MCF 10A (cell line): ENCODE measurements at regions not wholly inside any gene's neighbourhood (a gene's known extent, or its start where the extent isn't known, plus 50 kb on each side); places are given as distances from the start of the nearest gene placed in this dataset.

ENCODE experiments used
- BruUV-seq: library from RNA; stranded (reverse); fragments of 400-500 nt; replicated peaks from 2 replicates; lab custom pipeline; 2021; lab: Mats Ljungman, UMichigan
- CTCF ChIA-PET: fragments of 300-600 bp; sonication (Branson Sonifier 250); formaldehyde crosslinking; extraction: SDS; loops from one replicate; lab custom pipeline; 2021; ENCODE audit warnings: antibody characterized with exemption, inconsistent platforms; lab: Yijun Ruan, JAX
- POLR2A ChIA-PET: fragments of 300-600, 350-650 bp; sonication (Branson Sonifier 250); formaldehyde crosslinking; extraction: SDS; loops from one replicate; lab custom pipeline; 2020; ENCODE audit warnings: antibody characterized with exemption, inconsistent platforms; lab: Yijun Ruan, JAX
- DNase-seq: peaks from one replicate; pipeline ENCODE4 v3.0.0-alpha.2; 2018; ENCODE audit not compliant: unreplicated experiment
- H3K27ac Mint-ChIP-seq: one replicate; pipeline ENCODE4 v1.8.0; 2022; ENCODE audit warnings: mild to moderate bottlenecking, low read depth, mixed read lengths; ENCODE audit not compliant: unreplicated experiment
- H3K27me3 Mint-ChIP-seq: one replicate; pipeline ENCODE4 v1.8.0; 2022; ENCODE audit warnings: mixed read lengths; ENCODE audit not compliant: insufficient read depth, unreplicated experiment
- H3K36me3 Mint-ChIP-seq: one replicate; pipeline ENCODE4 v1.8.0; 2022; ENCODE audit warnings: mild to moderate bottlenecking, moderate library complexity, mixed read lengths; ENCODE audit not compliant: insufficient read depth, unreplicated experiment
- H3K4me1 Mint-ChIP-seq: one replicate; pipeline ENCODE4 v1.8.0; 2022; ENCODE audit warnings: mixed read lengths; ENCODE audit not compliant: insufficient read depth, unreplicated experiment
- H3K4me3 Mint-ChIP-seq: one replicate; pipeline ENCODE4 v1.8.0; 2022; ENCODE audit warnings: mild to moderate bottlenecking, moderate library complexity, mixed read lengths; ENCODE audit not compliant: unreplicated experiment
- H3K9me3 Mint-ChIP-seq: one replicate; pipeline ENCODE4 v1.8.0; 2022; ENCODE audit warnings: mixed read lengths; ENCODE audit not compliant: unreplicated experiment
- intact Hi-C: fragments of 100-400 bp; cut with micrococcal nuclease; formaldehyde crosslinking; loops from 2 replicates; pipeline ENCODE4 v1.14.1; 2022
- TF ChIP-seq, protein P1 (sequence below): fragments of 200-600 bp; IDR thresholded peaks from one replicate; pipeline ENCODE4 v1.8.0; 2022; ENCODE audit warnings: antibody characterized with exemption, mild to moderate bottlenecking; ENCODE audit not compliant: unreplicated experiment

DNA sequence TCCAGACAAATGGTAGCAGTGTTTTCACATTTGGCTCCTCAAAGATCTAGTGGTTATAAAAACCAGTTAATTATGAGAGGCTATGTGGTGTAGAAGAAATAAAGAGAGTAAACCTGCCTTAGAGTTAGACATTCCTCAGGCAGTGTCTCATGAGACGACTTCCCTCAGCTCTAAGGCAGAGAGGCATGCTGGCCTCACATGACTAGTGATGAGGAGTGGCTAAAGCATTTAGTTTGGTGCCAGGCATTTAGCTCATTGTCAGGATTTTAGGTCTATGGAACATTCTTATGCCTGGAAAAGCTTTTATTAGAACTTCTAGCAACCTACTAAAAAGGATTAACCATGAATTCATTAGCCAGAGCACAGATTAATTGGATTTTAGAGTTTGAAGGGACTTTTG, 90.3 kb downstream of the RPRM start:
- H3K4me3 Mint-ChIP-seq, result no peak overlapping the region
- POLR2A ChIA-PET, result no interaction called here

DNA sequence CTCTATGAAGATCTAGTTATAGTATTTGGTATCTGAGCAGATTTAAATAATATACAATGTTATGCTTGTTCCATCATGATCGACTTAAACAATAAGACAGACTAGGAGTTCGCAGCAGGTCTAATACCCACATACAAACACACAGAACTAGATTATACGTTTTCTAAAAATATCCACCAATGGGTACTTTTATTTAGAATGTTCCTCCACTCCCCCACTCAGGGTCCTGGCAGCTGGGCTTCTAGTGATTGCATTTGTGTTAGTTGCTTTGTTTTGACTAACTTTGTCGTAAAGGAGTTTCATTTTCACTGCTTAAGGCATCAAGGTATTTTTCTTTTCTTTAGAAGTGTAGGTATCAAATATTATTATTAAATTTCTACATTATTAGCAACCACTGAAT, 91.4 kb downstream of the RPRM start:
- BruUV-seq, result no TSS peak
- intact Hi-C loops, result no loop called here
- H3K27ac Mint-ChIP-seq, result no peak overlapping the region
- DNase-seq, result no peak
- H3K27me3 Mint-ChIP-seq, result no peaks in the 10 kb centered on the region
- CTCF ChIA-PET, result interaction anchor here (0.8 kb wide), 1 partner anchor 30 kb away, joined by 3 read pairs; no protein-coding TSS in a partner anchor
- no peaks in the 10 kb centered on the region for H3K36me3 Mint-ChIP-seq
- POLR2A ChIA-PET, result interaction anchor here (1.1 kb wide), 1 partner anchor 18 kb away, joined by 5 read pairs; no protein-coding TSS in a partner anchor
- TF ChIP-seq, protein P1, sequence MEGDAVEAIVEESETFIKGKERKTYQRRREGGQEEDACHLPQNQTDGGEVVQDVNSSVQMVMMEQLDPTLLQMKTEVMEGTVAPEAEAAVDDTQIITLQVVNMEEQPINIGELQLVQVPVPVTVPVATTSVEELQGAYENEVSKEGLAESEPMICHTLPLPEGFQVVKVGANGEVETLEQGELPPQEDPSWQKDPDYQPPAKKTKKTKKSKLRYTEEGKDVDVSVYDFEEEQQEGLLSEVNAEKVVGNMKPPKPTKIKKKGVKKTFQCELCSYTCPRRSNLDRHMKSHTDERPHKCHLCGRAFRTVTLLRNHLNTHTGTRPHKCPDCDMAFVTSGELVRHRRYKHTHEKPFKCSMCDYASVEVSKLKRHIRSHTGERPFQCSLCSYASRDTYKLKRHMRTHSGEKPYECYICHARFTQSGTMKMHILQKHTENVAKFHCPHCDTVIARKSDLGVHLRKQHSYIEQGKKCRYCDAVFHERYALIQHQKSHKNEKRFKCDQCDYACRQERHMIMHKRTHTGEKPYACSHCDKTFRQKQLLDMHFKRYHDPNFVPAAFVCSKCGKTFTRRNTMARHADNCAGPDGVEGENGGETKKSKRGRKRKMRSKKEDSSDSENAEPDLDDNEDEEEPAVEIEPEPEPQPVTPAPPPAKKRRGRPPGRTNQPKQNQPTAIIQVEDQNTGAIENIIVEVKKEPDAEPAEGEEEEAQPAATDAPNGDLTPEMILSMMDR, result no peak
- no peak overlapping the region for H3K4me3 Mint-ChIP-seq
- H3K9me3 Mint-ChIP-seq, result no peaks in the 10 kb centered on the region
- H3K4me1 Mint-ChIP-seq, result peaks cover 12% of the 10 kb centered on the region

More for the DNA sequence above, 90.3 kb downstream of the RPRM start:
- CTCF ChIA-PET, result interaction anchor here (0.8 to 1.0 kb wide), 3 partner anchors 20 to 109 kb away, joined by 3 read pairs; no protein-coding TSS in a partner anchor
- Mint-ChIP-seq H3K27ac (no peak overlapping the region), H3K9me3 (no peaks in the 10 kb centered on the region), H3K4me1 (peaks cover 12% of the 10 kb centered on the region), H3K27me3 (no peaks in the 10 kb centered on the region), H3K36me3 (no peaks in the 10 kb centered on the region)
- DNase-seq, result no peak
- no TSS peak for BruUV-seq
- TF ChIP-seq, protein P1, result no peak
- intact Hi-C loops, result no loop called here

DNA sequence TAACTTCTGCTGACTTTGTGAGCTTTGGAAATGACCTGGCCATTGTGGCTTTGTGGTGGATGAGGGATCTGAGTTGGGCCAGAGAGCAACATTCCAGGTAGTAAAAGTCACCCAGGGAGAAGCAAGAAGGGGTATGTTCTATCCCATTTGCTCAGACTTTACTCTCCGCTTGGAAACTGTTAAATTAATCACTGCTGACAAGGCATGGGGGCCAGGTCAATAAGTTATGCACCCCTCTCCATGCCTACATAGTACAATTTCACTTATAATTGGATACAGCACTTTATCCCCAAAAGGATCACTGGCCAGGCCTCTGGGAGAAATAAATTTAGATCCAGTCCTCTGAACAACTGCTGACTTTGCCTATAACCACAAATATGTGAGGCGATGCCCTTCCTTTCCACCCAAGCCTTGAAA, 92.1 kb downstream of the RPRM start:
- no peak overlapping the region for H3K27ac Mint-ChIP-seq
- CTCF ChIA-PET, result interaction anchor here (0.6 kb wide), 2 partner anchors 808 to 1865 kb away, joined by 3 read pairs; no protein-coding TSS in a partner anchor
- BruUV-seq, result no TSS peak
- no peak overlapping the region for H3K4me3 Mint-ChIP-seq
- POLR2A ChIA-PET, result no interaction called here
- TF ChIP-seq, protein P1, result no peak
- no peak for DNase-seq
- no peaks in the 10 kb centered on the region for H3K36me3 Mint-ChIP-seq
- intact Hi-C loops, result no loop called here
- no peaks in the 10 kb centered on the region for H3K27me3 Mint-ChIP-seq
- peaks cover 12% of the 10 kb centered on the region for H3K4me1 Mint-ChIP-seq
- no peaks in the 10 kb centered on the region for H3K9me3 Mint-ChIP-seq

DNA sequence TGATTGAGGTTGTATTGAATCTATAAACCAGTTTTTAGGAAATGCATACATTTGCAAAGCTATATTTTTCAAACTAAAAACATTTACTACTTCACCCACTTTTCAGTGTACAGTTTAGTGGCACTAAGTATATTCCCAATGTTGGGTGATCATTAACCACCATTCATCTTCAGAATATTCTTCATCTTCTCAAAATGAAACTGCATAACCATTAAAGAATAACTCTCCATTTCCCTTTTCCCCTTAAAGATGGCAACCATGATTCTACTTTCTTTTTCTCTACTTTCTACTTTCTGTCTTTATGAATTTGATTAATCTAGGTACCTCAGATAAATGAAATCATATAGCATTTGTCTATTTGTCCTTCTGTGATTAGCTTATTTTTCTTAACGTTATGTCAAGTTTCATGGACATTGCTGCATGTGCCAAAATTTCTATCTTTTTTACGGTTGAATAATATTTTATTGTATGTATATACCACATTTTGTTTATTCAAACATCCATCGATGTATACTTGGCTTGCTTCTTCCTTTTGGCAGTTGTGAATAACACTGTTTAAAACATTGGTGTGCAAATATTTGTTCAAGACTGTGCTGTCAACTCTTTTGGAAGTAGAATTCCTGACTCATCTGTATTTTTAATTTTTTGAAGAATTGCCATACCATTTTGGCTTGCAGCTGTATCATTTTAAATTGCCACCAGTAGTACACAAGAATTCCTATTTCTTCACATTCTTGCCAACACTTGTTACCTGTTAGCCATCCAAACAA, 104.9 kb downstream of the RPRM start:
- intact Hi-C loops, result no loop called here
- no peak overlapping the region for H3K27ac Mint-ChIP-seq
- H3K36me3 Mint-ChIP-seq, result no peaks in the 10 kb centered on the region
- H3K4me3 Mint-ChIP-seq, result no peak overlapping the region
- BruUV-seq, result no TSS peak
- no peaks in the 10 kb centered on the region for H3K27me3 Mint-ChIP-seq
- no peaks in the 10 kb centered on the region for H3K4me1 Mint-ChIP-seq
- POLR2A ChIA-PET, result no interaction called here
- no peaks in the 10 kb centered on the region for H3K9me3 Mint-ChIP-seq
- no peak for DNase-seq
- TF ChIP-seq, protein P1, result no peak
- CTCF ChIA-PET, result interaction anchor here (0.7 kb wide), 1 partner anchor 448 kb away, joined by 3 read pairs; no protein-coding TSS in a partner anchor
